HG03064 (cell line): ENCODE measurements at regions not wholly inside any gene's neighbourhood (a gene's known extent, or its start where the extent isn't known, plus 50 kb on each side); places are given as distances from the start of the nearest gene placed in this dataset.
"Not testable (repeated sequence)": the region's sequence is repeated elsewhere in the genome, so short reads cannot be mapped to it uniquely, and the experiment has no call there.

Experiments
- ATAC-seq: cut with Tn5 transposase; IDR thresholded peaks from one replicate; pipeline ENCODE4 v1.9.1; 2021; ENCODE audit warnings: low read depth; ENCODE audit not compliant: unreplicated experiment

- ATAC-seq = not testable (repeated sequence)
Observed at GRCh38 chr2:37722971-37723370, 51.5 kb upstream of the CDC42EP3 start.

- ATAC-seq = no peak
Observed at GRCh38 chr2:37730037-37730818, 58.8 kb upstream of the CDC42EP3 start.

GRCh38 chr2:37732412-37732811 lies 61.0 kb upstream of the CDC42EP3 start:
- ATAC-seq = not testable (repeated sequence)

- no peak for ATAC-seq
Observed at GRCh38 chr2:37733251-37733650, 61.8 kb upstream of the CDC42EP3 start.

GRCh38 chr2:37733955-37734354 lies 62.5 kb upstream of the CDC42EP3 start:
- not testable (repeated sequence) for ATAC-seq

GRCh38 chr2:37734891-37735523 lies 63.6 kb upstream of the CDC42EP3 start:
- not testable (repeated sequence) for ATAC-seq

GRCh38 chr2:37735524-37735910 lies 64.1 kb upstream of the CDC42EP3 start:
- not testable (repeated sequence) for ATAC-seq

- no peak for ATAC-seq
Observed at GRCh38 chr2:37737507-37737906, 66.1 kb upstream of the CDC42EP3 start.

GRCh38 chr2:37738266-37738885 lies 66.9 kb upstream of the CDC42EP3 start:
- ATAC-seq = no peak

GRCh38 chr2:37739153-37739552 lies 67.7 kb upstream of the CDC42EP3 start:
- no peak for ATAC-seq

- no peak for ATAC-seq
Observed at GRCh38 chr2:37740164-37740739, 68.8 kb upstream of the CDC42EP3 start.

- ATAC-seq = no peak
Observed at GRCh38 chr2:37742286-37742685, 70.8 kb upstream of the CDC42EP3 start.

- ATAC-seq = no peak
Observed at GRCh38 chr2:37744010-37744409, 72.6 kb upstream of the CDC42EP3 start.

- ATAC-seq = not testable (repeated sequence)
Observed at GRCh38 chr2:37744961-37745360, 73.5 kb upstream of the CDC42EP3 start.

GRCh38 chr2:37746011-37746410 lies 74.6 kb upstream of the CDC42EP3 start:
- ATAC-seq = not testable (repeated sequence)

- ATAC-seq = no peak
Observed at GRCh38 chr2:37746883-37747282, 75.4 kb upstream of the CDC42EP3 start.

GRCh38 chr2:37748541-37748940 lies 77.1 kb upstream of the CDC42EP3 start:
- ATAC-seq = no peak

GRCh38 chr2:37750286-37750685 lies 78.8 kb upstream of the CDC42EP3 start:
- ATAC-seq = not testable (repeated sequence)

GRCh38 chr2:37752766-37753165 lies 81.3 kb upstream of the CDC42EP3 start:
- no peak for ATAC-seq

GRCh38 chr2:37753758-37754157 lies 82.3 kb upstream of the CDC42EP3 start:
- no peak for ATAC-seq

GRCh38 chr2:37755961-37756559 lies 84.6 kb upstream of the CDC42EP3 start:
- not testable (repeated sequence) for ATAC-seq
